ENCODE measurements at regions not wholly inside any gene's neighbourhood (a gene's known extent, or its start where the extent isn't known, plus 50 kb on each side); places are given as distances from the start of the nearest gene placed in this dataset.

DNA sequence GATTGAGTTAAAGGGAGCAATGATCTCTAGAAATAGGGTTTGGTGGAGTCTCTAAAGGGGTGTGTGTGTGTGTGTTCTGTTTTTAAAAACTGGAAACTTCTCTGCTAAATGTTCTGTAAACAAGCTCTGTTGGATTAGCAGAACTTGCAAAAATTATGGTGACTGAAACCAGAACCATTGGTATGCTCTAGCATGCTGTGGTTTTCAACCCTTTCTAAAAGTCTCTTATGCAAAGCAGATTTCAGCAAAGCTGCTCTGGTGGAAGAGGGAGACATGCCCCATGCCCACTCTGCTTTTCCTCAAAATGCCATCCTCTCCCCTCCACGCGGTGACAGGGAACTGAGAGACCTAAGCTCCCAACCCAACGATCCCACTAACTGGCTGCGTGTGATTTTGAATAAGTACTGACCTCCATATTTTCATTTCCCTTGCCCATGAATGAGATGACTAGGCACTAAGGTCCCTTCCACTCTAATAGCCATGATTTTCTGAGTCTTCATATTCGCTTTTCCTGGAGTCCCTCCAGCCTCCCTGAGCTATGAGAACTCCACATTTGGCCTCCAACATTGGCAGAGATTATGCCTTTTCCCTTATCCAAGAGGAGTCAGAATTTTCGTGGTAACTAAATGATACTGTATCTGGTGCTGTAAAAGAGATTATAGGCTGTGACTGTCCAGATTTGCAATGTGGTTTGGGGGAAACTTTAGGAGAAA, 117.3 kb upstream of the PALS2 start:
- TF ChIP-seq, protein P1, sequence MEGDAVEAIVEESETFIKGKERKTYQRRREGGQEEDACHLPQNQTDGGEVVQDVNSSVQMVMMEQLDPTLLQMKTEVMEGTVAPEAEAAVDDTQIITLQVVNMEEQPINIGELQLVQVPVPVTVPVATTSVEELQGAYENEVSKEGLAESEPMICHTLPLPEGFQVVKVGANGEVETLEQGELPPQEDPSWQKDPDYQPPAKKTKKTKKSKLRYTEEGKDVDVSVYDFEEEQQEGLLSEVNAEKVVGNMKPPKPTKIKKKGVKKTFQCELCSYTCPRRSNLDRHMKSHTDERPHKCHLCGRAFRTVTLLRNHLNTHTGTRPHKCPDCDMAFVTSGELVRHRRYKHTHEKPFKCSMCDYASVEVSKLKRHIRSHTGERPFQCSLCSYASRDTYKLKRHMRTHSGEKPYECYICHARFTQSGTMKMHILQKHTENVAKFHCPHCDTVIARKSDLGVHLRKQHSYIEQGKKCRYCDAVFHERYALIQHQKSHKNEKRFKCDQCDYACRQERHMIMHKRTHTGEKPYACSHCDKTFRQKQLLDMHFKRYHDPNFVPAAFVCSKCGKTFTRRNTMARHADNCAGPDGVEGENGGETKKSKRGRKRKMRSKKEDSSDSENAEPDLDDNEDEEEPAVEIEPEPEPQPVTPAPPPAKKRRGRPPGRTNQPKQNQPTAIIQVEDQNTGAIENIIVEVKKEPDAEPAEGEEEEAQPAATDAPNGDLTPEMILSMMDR (IDR thresholded peaks at IDR 0.05), result no peak
- no peak for TF ChIP-seq POLR2A (IDR thresholded peaks at IDR 0.05)

All from right lobe of liver (tissue), 4 donors.